ENCODE measurements at regions not wholly inside any gene's neighbourhood (a gene's known extent, or its start where the extent isn't known, plus 50 kb on each side); places are given as distances from the start of the nearest gene placed in this dataset.

DNA sequence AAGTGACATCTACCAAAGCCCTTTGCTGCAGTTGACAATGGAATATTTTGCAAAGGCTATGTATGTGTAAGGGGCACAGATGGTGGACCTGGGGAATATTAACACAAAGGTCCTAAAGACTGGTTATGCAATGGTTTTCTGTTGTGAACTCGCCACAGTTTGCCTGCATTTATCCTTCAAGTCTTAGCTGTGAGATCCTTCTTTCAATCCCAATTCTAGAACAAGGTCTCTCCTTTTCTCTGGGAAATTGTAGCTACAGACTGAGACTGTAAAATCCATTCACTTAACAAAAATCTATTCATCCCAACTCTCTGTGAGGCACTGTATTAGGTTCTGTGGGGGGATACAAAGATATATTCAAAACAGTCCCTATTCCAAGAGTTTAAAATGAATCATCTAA, 250.4 kb downstream of the GPM6A start:
- no peak for DNase-seq

DNA sequence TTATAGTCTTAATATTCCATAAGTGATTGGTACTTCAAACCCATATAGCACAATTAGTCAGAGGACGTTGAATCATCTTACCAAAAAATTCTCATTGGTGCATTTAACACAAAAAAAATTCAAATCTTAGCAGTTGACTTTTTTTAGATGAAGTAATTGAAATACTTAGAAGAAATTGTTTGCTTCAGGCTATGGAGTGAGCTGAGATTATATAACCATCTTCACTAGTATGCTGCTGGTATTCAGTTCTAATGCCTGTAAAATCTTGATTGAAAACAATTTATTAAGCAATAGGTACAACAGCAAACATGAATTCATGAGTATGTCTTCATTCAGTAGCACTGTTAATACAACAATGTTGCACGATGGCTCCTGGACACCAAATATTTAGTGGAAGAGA, 250.0 kb downstream of the GPM6A start:
- no peak for DNase-seq

DNA sequence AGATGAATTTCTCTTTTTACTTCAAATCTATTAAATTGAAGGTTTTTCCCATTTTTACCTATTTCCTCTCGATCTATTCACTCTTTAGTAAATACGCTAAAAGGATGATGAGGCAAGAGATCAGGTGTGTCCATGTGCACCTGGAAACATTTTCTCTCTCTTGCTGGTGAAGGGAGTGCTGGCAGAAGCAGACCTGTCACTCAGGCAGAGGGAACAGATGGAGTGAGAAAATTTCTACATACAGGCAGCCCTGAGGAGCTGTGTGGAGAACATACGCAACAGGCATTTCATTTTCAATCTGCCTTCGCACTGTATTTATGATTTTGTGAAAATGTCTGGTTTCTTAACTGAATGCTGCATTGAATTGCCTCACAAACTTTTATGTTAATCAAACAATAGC, 249.5 kb downstream of the GPM6A start:
- DNase-seq, result no peak
